Astrocyte (in vitro differentiated cells and primary cell): ENCODE measurements at regions not wholly inside any gene's neighbourhood (a gene's known extent, or its start where the extent isn't known, plus 50 kb on each side); places are given as distances from the start of the nearest gene placed in this dataset.

Experiments used
- DNase-seq: peaks from one replicate; pipeline ENCODE4 v3.0.0-alpha.2; 2010; ENCODE audit warnings: low read depth
- FAIRE-seq: peaks from 2 replicates; lab custom pipeline; 2011; peaks lifted over from hg19 to GRCh38; lab: Jason Lieb, UNC
- H2AFZ ChIP-seq: 2 replicates; pipeline ENCODE4 v1.6.0; 2012; ENCODE audit warnings: low read depth, low read length, inconsistent platforms
- H3K27ac ChIP-seq: 2 replicates; pipeline ENCODE4 v1.5.1; 2011; ENCODE audit warnings: low read depth, low read length, inconsistent platforms
- H3K27me3 ChIP-seq: 2 replicates; pipeline ENCODE4 v1.6.0; 2011; ENCODE audit warnings: low read length, inconsistent platforms; ENCODE audit not compliant: insufficient read depth
- H3K36me3 ChIP-seq: 2 replicates; pipeline ENCODE4 v1.5.1; 2011; ENCODE audit warnings: low read length, inconsistent platforms; ENCODE audit not compliant: insufficient read depth
- H3K4me1 ChIP-seq: 2 replicates; pipeline ENCODE4 v1.5.1; 2011; ENCODE audit warnings: low read length, inconsistent platforms; ENCODE audit not compliant: insufficient read depth
- H3K4me2 ChIP-seq: 2 replicates; pipeline ENCODE4 v1.6.0; 2012; ENCODE audit warnings: low read length, inconsistent platforms
- H3K4me3 ChIP-seq: 2 replicates; pipeline ENCODE4 v1.5.1; 2011; ENCODE audit warnings: low read depth, mild to moderate bottlenecking, low read length, inconsistent platforms; ENCODE audit not compliant: insufficient read depth
- H3K79me2 ChIP-seq: 2 replicates; pipeline ENCODE4 v1.6.0; 2012; ENCODE audit warnings: mild to moderate bottlenecking, low read length, inconsistent platforms; ENCODE audit not compliant: insufficient read depth
- H3K9ac ChIP-seq: 2 replicates; pipeline ENCODE4 v1.6.0; 2012; ENCODE audit warnings: mild to moderate bottlenecking, low read length, inconsistent platforms
- H3K9me3 ChIP-seq: 2 replicates; pipeline ENCODE4 v1.5.1; 2012; ENCODE audit warnings: low read depth, mild to moderate bottlenecking, low read length, inconsistent platforms; ENCODE audit not compliant: insufficient read depth
- H4K20me1 ChIP-seq: 2 replicates; pipeline ENCODE4 v1.6.0; 2012; ENCODE audit warnings: low read length, inconsistent platforms; ENCODE audit not compliant: insufficient read depth
- H3K27ac Mint-ChIP-seq: one replicate; pipeline ENCODE4 v1.8.0; 2021; ENCODE audit warnings: mild to moderate bottlenecking, mixed read lengths; ENCODE audit not compliant: unreplicated experiment
- H3K27me3 Mint-ChIP-seq: one replicate; pipeline ENCODE4 v1.8.0; 2021; ENCODE audit warnings: low read depth, mixed read lengths; ENCODE audit not compliant: unreplicated experiment
- H3K36me3 Mint-ChIP-seq: one replicate; pipeline ENCODE4 v1.8.0; 2021; ENCODE audit warnings: low read depth, mixed read lengths; ENCODE audit not compliant: unreplicated experiment
- H3K4me1 Mint-ChIP-seq: one replicate; pipeline ENCODE4 v1.8.0; 2021; ENCODE audit warnings: low read depth, mixed read lengths; ENCODE audit not compliant: unreplicated experiment
- H3K4me3 Mint-ChIP-seq: one replicate; pipeline ENCODE4 v1.8.0; 2021; ENCODE audit warnings: mild to moderate bottlenecking, moderate library complexity, mixed read lengths; ENCODE audit not compliant: unreplicated experiment
- H3K9me3 Mint-ChIP-seq: one replicate; pipeline ENCODE4 v1.8.0; 2021; ENCODE audit warnings: mild to moderate bottlenecking, mixed read lengths; ENCODE audit not compliant: unreplicated experiment
- EZH2 ChIP-seq: IDR thresholded peaks from 2 replicates; pipeline ENCODE4 v1.6.1; 2012; ENCODE audit warnings: mild to moderate bottlenecking, low read length, inconsistent platforms; ENCODE audit not compliant: insufficient read depth
- TF ChIP-seq, protein P1 (sequence below): IDR thresholded peaks from 2 replicates; pipeline ENCODE4 v1.5.1; 2011; ENCODE audit warnings: low read depth, mild to moderate bottlenecking, inconsistent platforms, low read length, moderate library complexity; ENCODE audit not compliant: insufficient read depth

DNA sequence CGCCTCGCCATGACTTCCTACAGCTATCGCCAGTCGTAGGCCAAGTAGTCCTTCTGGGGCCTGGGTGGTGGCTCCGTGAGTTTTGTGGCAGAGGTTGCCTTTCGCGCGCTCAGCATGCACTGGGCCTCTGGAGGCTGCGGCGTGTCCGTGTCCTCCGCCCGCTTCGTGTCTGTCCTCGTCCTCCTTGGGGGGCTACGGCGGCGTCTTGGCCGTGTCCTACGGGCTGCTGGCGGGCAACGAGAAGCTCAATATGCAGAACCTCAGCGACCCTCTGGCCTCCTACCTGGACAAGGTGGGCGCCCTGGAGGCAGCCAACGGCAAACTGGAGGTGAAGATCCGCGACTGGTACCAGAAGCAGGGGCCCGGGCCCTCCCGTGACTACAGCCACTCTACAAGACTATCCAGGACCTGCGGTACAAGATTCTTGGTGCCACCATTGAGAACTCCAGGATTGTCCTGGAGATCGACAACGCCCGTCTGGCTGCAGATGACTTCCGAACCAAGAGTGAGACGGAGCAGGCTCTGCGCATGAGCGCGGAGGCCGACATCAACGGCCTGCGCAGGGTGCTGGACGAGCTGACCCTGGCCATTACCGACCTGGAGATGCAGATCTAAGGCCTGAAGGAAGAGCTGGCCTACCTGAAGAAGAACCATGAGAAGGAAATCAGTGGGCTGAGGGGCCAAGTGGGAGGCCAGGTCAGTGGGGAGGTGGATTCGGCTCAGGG lies 296.3 kb downstream of the OGFRL1 start:
- H3K9ac ChIP-seq = no peak overlapping the region
- Mint-ChIP-seq H3K27ac (no peak overlapping the region), H3K9me3 (no peaks in the 10 kb centered on the region), H3K4me3 (no peak overlapping the region), H3K36me3 (peaks cover 3% of the 10 kb centered on the region), H3K4me1 (peaks cover 2% of the 10 kb centered on the region), H3K27me3 (no peaks in the 10 kb centered on the region)
- H3K4me3 ChIP-seq = no peak overlapping the region
- H3K4me1 ChIP-seq = no peaks in the 10 kb centered on the region
- no peaks in the 10 kb centered on the region for H4K20me1 ChIP-seq
- H3K27ac ChIP-seq = no peak overlapping the region
- TF ChIP-seq, protein P1, sequence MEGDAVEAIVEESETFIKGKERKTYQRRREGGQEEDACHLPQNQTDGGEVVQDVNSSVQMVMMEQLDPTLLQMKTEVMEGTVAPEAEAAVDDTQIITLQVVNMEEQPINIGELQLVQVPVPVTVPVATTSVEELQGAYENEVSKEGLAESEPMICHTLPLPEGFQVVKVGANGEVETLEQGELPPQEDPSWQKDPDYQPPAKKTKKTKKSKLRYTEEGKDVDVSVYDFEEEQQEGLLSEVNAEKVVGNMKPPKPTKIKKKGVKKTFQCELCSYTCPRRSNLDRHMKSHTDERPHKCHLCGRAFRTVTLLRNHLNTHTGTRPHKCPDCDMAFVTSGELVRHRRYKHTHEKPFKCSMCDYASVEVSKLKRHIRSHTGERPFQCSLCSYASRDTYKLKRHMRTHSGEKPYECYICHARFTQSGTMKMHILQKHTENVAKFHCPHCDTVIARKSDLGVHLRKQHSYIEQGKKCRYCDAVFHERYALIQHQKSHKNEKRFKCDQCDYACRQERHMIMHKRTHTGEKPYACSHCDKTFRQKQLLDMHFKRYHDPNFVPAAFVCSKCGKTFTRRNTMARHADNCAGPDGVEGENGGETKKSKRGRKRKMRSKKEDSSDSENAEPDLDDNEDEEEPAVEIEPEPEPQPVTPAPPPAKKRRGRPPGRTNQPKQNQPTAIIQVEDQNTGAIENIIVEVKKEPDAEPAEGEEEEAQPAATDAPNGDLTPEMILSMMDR = no peak
- no peak for TF ChIP-seq EZH2
- H3K79me2 ChIP-seq = no peaks in the 10 kb centered on the region
- no peak overlapping the region for H3K4me2 ChIP-seq
- no peaks in the 10 kb centered on the region for H3K36me3 ChIP-seq
- H3K9me3 ChIP-seq = no peaks in the 10 kb centered on the region
- H3K27me3 ChIP-seq = no peaks in the 10 kb centered on the region
- no peak overlapping the region for H2AFZ ChIP-seq
- FAIRE-seq (no peak), DNase-seq (no peak)

- peaks cover 3% of the 10 kb centered on the region for H3K36me3 Mint-ChIP-seq
- H3K9me3 Mint-ChIP-seq = no peaks in the 10 kb centered on the region
- Histone ChIP-seq H3K27ac (no peak overlapping the region), H3K27me3 (no peaks in the 10 kb centered on the region), H3K9ac (no peak overlapping the region), H2AFZ (no peak overlapping the region), H3K36me3 (no peaks in the 10 kb centered on the region), H3K4me1 (no peaks in the 10 kb centered on the region), H3K4me2 (no peak overlapping the region), H4K20me1 (no peaks in the 10 kb centered on the region), H3K79me2 (no peaks in the 10 kb centered on the region), H3K9me3 (no peaks in the 10 kb centered on the region), H3K4me3 (no peak overlapping the region)
- TF ChIP-seq, protein P1 = no peak
- no peak for TF ChIP-seq EZH2
- no peak overlapping the region for H3K4me3 Mint-ChIP-seq
- no peak overlapping the region for H3K27ac Mint-ChIP-seq
- FAIRE-seq (no peak), DNase-seq (no peak)
- H3K27me3 Mint-ChIP-seq = no peaks in the 10 kb centered on the region
- H3K4me1 Mint-ChIP-seq = peaks cover 2% of the 10 kb centered on the region
These were observed 296.9 kb downstream of the OGFRL1 start for GRCh38 chr6:71585472-71585871.

DNA sequence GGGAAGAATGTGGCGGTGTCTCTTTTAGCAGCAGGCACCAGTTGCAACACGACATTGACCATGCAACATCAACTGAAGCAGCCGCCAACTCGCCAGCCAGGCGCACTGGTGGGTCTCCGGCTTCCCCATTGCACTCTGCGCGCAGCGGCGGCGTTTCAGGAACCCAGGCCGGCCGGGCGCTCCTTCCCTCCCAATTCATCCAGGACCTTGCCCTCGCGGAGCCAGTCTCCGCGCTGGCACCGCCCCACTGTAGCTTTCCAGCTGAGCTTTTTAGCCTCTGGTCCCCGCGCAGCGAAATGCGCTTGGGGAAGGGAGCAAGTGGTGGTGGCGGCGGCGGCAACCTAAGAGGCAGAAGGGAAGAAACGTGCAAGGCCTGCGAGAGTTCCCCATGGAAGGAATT lies 297.9 kb upstream of the RIMS1 start:
- Mint-ChIP-seq H3K27ac (no peak overlapping the region), H3K4me3 (no peak overlapping the region)
- peak overlapping the region; percentile 38 for H3K4me2 ChIP-seq

More for the DNA sequence above, 297.9 kb upstream of the RIMS1 start:
- no peaks in the 10 kb centered on the region for H3K9me3 ChIP-seq
- H3K79me2 ChIP-seq = no peaks in the 10 kb centered on the region
- no peak for TF ChIP-seq EZH2
- TF ChIP-seq, protein P1 = no peak
- no peak overlapping the region for H3K9ac ChIP-seq
- H3K27me3 ChIP-seq = no peaks in the 10 kb centered on the region
- peaks cover 3% of the 10 kb centered on the region for H3K36me3 Mint-ChIP-seq
- H3K4me3 ChIP-seq = no peak overlapping the region
- no peaks in the 10 kb centered on the region for H3K9me3 Mint-ChIP-seq
- no peak for DNase-seq
- no peaks in the 10 kb centered on the region for H3K36me3 ChIP-seq
- FAIRE-seq = no peak
- no peaks in the 10 kb centered on the region for H3K4me1 ChIP-seq
- no peaks in the 10 kb centered on the region for H3K4me1 Mint-ChIP-seq
- H4K20me1 ChIP-seq = no peaks in the 10 kb centered on the region
- H2AFZ ChIP-seq = peak overlapping the region; percentile 62
- H3K27ac ChIP-seq = no peak overlapping the region
- H3K27me3 Mint-ChIP-seq = no peaks in the 10 kb centered on the region
